ENCODE measurements at regions not wholly inside any gene's neighbourhood (a gene's known extent, or its start where the extent isn't known, plus 50 kb on each side); places are given as distances from the start of the nearest gene placed in this dataset.
A peak's percentile ranks its signal among the peaks of the same experiment; 100 is the strongest.

DNA sequence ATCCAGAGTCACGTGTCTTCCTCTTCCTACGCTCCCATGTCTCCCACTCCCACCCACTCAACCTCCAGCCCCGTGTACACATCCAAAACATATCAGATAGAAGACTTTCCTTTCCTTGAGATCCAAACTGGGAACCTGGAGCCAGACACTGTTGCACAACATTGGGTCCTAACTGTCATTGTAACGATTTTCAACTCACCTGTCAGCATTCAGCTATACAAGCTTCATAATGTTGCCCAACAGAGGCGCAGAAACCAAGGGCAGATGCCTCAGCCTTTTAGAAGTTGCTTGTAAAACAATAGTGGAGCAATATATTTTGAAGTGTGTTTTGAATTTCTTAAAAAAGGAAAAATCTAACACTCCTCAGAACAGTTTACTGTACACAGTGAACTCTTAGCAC is 84.9 kb upstream of the GLIS3 start:
- DNase-seq, result no peak
- no peak for ATAC-seq
- no peak overlapping the region for H3K4me3 ChIP-seq
- intact Hi-C loops (cut with DNase I, micrococcal nuclease), result loop anchor here in 1 of 2 donors (10.0 kb wide), 1 partner anchor 250 kb away; no protein-coding TSS in a partner anchor
- TF ChIP-seq, protein P1, sequence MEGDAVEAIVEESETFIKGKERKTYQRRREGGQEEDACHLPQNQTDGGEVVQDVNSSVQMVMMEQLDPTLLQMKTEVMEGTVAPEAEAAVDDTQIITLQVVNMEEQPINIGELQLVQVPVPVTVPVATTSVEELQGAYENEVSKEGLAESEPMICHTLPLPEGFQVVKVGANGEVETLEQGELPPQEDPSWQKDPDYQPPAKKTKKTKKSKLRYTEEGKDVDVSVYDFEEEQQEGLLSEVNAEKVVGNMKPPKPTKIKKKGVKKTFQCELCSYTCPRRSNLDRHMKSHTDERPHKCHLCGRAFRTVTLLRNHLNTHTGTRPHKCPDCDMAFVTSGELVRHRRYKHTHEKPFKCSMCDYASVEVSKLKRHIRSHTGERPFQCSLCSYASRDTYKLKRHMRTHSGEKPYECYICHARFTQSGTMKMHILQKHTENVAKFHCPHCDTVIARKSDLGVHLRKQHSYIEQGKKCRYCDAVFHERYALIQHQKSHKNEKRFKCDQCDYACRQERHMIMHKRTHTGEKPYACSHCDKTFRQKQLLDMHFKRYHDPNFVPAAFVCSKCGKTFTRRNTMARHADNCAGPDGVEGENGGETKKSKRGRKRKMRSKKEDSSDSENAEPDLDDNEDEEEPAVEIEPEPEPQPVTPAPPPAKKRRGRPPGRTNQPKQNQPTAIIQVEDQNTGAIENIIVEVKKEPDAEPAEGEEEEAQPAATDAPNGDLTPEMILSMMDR (IDR thresholded peaks at IDR 0.05), result no peak
- no peaks in the 10 kb centered on the region for H3K36me3 ChIP-seq (ENCODE audit: low read depth)
- no peaks in the 10 kb centered on the region for H3K4me1 ChIP-seq (ENCODE audit: low read depth)
- H3K9me3 ChIP-seq, result no peaks in the 10 kb centered on the region

DNA sequence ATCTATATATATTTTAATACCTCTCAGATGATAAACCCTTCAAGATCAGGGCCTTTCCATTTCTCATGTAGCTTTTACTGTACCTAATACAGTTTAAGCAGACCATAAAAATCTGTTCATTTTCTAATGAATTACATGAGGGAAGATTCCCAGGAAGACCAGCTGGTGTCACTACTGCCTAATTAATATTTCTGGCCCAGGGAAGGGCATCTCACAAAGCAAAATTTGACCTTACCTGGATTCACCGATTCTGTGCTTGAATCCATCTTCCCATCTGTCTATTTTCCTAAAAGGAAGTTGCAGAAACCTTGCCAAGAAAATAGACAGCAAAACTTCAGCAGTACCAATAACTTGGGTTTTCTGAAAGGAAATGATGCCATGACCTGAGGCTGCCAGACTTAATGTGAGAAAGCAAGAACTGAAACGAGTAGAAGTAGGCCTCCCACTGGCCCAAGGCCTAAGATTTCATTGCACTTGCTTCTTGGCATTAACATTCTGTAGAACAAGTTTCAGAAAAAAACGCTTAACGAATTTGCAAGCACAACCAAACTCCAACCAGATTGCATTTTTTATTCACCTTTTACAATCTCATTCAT is 83.0 kb upstream of the GLIS3 start:
- Histone ChIP-seq H3K4me1 (ENCODE audit: low read depth) (no peaks in the 10 kb centered on the region), H3K4me3 (no peak overlapping the region), H3K9me3 (no peaks in the 10 kb centered on the region), H3K36me3 (ENCODE audit: low read depth) (no peaks in the 10 kb centered on the region)
- intact Hi-C loops (cut with DNase I, micrococcal nuclease), result loop anchor here in 1 of 2 donors (10.0 kb wide), 1 partner anchor 252 kb away; no protein-coding TSS in a partner anchor
- DNase-seq, result peak in 1 of 3 donors; percentile 14
- TF ChIP-seq, protein P1 (IDR thresholded peaks at IDR 0.05), result peak; percentile 25
- no peak for ATAC-seq

DNA sequence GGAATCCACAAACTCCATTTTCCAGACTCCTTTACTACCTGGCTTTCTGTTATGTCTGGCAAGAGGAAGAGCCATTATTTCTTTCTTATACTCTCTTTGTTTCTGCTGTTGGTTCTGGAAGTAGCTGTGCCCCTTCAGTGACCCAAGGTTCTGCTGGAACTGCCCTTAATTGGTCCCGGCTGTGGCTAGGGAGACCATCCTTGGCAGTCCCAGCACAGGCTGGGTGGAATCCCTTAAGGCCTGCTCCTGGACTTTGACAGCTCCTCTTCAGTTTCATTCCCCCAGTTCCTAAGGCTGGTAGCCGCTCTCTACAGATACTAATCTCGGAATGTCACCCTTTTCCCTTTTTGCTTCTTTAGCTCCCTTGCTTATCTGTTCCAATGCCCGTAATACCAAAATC is 81.9 kb upstream of the GLIS3 start:
- no peaks in the 10 kb centered on the region for H3K4me1 ChIP-seq (ENCODE audit: low read depth)
- no peaks in the 10 kb centered on the region for H3K36me3 ChIP-seq (ENCODE audit: low read depth)
- H3K4me3 ChIP-seq, result no peak overlapping the region
- DNase-seq (no peak), ATAC-seq (no peak)
- H3K9me3 ChIP-seq, result no peaks in the 10 kb centered on the region
- intact Hi-C loops (cut with DNase I, micrococcal nuclease), result loop anchor here in 1 of 2 donors (10.0 kb wide), 1 partner anchor 253 kb away; no protein-coding TSS in a partner anchor
- TF ChIP-seq, protein P1 (IDR thresholded peaks at IDR 0.05), result no peak

DNA sequence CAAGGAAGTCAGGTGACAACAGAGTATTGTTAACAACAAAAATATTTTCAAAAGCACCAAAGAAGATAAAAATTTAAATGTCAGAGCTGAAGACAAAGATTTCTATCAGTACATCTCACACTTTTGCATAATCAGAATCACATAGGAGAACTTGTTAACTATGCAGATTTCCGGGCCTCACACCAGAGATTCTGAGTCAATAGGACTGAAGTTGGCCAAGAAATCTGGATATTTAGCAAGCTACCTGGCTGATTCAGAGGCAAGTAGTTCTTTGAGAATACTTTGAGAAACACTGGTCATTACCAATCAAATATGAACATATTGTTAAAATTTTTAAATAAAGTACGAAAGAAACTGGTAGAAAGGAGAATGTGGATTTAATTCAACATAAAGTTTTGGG is 80.5 kb upstream of the GLIS3 start:
- no peak overlapping the region for H3K4me3 ChIP-seq
- H3K4me1 ChIP-seq (ENCODE audit: low read depth), result no peaks in the 10 kb centered on the region
- TF ChIP-seq, protein P1 (IDR thresholded peaks at IDR 0.05), result no peak
- no peaks in the 10 kb centered on the region for H3K9me3 ChIP-seq
- ATAC-seq (no peak), DNase-seq (no peak)
- H3K36me3 ChIP-seq (ENCODE audit: low read depth), result no peaks in the 10 kb centered on the region
- intact Hi-C loops (cut with DNase I, micrococcal nuclease), result loop anchor here in 1 of 2 donors (10.0 kb wide), 1 partner anchor 254 kb away; no protein-coding TSS in a partner anchor

DNA sequence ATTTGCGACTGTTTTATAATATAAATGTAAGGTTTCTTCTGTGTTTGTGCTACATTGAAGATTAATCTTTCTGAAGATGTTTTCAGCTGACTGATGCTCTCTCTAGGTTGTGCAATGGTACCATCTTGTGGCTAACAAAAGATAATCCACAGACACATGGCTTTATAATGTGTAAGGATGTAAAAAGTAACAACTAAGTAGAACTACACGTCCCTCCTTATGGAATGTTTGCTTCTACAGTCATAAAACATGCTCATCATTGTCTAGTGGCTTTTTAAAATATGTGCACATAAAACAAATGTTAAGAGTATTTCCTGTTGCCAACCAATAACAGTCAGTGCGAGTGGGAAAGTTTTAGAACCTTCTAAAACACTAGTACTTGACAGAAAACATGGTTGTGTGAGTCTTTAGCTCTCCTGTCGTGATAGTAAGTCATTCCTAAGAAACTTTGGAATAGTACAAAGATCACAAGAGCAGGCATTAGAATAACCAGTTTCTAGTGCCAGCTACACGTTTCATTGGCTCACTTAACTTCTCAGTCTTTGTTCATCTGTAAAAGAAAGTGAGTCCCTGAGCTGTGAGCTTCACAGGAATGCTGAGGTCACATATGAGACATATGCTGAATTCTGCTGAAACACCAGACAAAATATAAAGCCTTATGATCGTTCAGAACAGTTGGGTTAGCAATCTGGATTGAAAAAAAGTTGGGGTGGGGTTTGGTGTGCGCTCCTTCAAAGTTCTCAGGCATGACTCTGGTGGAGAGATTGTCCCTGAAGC is 75.7 kb upstream of the GLIS3 start:
- Histone ChIP-seq H3K9me3 (no peaks in the 10 kb centered on the region), H3K4me3 (no peak overlapping the region), H3K36me3 (ENCODE audit: low read depth) (no peaks in the 10 kb centered on the region), H3K4me1 (ENCODE audit: low read depth) (no peaks in the 10 kb centered on the region)
- intact Hi-C loops (cut with DNase I, micrococcal nuclease), result no loop called here
- DNase-seq, result no peak
- TF ChIP-seq, protein P1 (IDR thresholded peaks at IDR 0.05), result no peak
- no peak for ATAC-seq
